ENCODE measurements at regions not wholly inside any gene's neighbourhood (a gene's known extent, or its start where the extent isn't known, plus 50 kb on each side); places are given as distances from the start of the nearest gene placed in this dataset.

DNA sequence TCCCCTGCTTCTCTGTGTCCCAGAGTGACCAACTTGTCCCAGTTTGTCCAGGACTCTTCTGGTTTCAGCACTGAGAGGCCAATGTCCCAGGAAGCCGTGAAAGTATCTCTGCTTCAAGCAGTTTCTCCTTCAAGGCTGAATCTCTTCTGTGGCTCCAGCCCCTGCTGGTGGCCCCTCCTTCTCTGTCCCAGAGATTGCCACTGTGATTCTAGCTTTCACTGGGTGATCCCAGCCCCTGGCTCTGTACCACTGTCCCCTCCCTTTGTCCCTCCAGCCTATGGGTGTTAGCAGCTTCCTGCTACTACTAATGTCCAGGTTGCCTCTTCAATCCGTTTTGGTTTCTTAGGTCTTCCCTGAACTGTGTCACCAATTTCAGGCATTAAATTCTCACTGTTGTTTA is 70.5 kb downstream of the SOX3 start:
- no peak overlapping the region for H3K4me3 Mint-ChIP-seq
- Histone ChIP-seq H3K36me3 (ENCODE audit: insufficient read depth, low read length) (no peaks in the 10 kb centered on the region), H3K9me3 (ENCODE audit: control insufficient read depth in 1 of 2, insufficient read depth in 1 of 2, low read length in 2 of 2) (no peaks in the 10 kb centered on the region), H3K27me3 (ENCODE audit: control insufficient read depth in 1 of 2, insufficient read depth in 2 of 2, low read length in 2 of 2) (no peaks in the 10 kb centered on the region), H3K27ac (ENCODE audit: low read depth in 1 of 2, low read length in 2 of 2) (no peak overlapping the region), H3K4me1 (ENCODE audit: insufficient read depth, low read length) (no peaks in the 10 kb centered on the region), H3K4me3 (ENCODE audit: low read length) (no peak overlapping the region)
- H3K4me1 Mint-ChIP-seq (ENCODE audit: low read depth) = no peaks in the 10 kb centered on the region
- H3K36me3 Mint-ChIP-seq (ENCODE audit: low read depth) = no peaks in the 10 kb centered on the region
- H3K9me3 Mint-ChIP-seq = no peaks in the 10 kb centered on the region
- TF ChIP-seq, protein P1, sequence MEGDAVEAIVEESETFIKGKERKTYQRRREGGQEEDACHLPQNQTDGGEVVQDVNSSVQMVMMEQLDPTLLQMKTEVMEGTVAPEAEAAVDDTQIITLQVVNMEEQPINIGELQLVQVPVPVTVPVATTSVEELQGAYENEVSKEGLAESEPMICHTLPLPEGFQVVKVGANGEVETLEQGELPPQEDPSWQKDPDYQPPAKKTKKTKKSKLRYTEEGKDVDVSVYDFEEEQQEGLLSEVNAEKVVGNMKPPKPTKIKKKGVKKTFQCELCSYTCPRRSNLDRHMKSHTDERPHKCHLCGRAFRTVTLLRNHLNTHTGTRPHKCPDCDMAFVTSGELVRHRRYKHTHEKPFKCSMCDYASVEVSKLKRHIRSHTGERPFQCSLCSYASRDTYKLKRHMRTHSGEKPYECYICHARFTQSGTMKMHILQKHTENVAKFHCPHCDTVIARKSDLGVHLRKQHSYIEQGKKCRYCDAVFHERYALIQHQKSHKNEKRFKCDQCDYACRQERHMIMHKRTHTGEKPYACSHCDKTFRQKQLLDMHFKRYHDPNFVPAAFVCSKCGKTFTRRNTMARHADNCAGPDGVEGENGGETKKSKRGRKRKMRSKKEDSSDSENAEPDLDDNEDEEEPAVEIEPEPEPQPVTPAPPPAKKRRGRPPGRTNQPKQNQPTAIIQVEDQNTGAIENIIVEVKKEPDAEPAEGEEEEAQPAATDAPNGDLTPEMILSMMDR (IDR thresholded peaks at IDR 0.05) = no peak
- no peak overlapping the region for H3K27ac Mint-ChIP-seq
- CTCF ChIA-PET = no interaction called here
- ATAC-seq (ENCODE audit: poor library complexity) = no peak
- POLR2A ChIA-PET = no interaction called here
- intact Hi-C loops (cut with DNase I, micrococcal nuclease) = no loop called here
- no peak for DNase-seq
- H3K27me3 Mint-ChIP-seq = peaks cover 9% of the 10 kb centered on the region

DNA sequence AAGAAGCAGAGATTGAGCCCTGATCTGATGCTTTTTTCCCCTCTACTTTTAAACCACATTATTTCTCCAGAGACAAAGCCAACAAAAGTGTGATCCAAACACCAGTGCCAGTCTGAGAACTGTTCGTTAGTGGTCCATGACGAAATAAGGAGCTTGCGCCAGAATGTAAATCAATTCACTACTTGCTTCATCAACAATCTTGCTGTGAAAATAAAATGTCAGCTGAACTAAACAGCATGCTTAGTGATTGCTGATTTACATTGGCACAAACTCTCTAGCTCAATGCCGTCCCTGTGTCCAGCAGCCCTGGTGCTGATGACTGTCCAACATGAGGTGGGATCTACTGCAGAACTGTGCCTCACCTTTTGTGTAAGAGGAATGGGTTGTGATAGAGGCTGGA is 71.3 kb downstream of the SOX3 start:
- Mint-ChIP-seq H3K36me3 (ENCODE audit: low read depth) (no peaks in the 10 kb centered on the region), H3K27ac (no peak overlapping the region), H3K4me3 (no peak overlapping the region), H3K9me3 (no peaks in the 10 kb centered on the region), H3K27me3 (peaks cover 9% of the 10 kb centered on the region), H3K4me1 (ENCODE audit: low read depth) (no peaks in the 10 kb centered on the region)
- TF ChIP-seq, protein P1 (IDR thresholded peaks at IDR 0.05) = no peak
- DNase-seq (no peak), ATAC-seq (ENCODE audit: poor library complexity) (no peak)
- H3K9me3 ChIP-seq (ENCODE audit: control insufficient read depth in 1 of 2, insufficient read depth in 1 of 2, low read length in 2 of 2) = no peaks in the 10 kb centered on the region
- CTCF ChIA-PET = no interaction called here
- H3K27ac ChIP-seq (ENCODE audit: low read depth in 1 of 2, low read length in 2 of 2) = no peak overlapping the region
- H3K4me3 ChIP-seq (ENCODE audit: low read length) = no peak overlapping the region
- intact Hi-C loops (cut with DNase I, micrococcal nuclease) = no loop called here
- H3K27me3 ChIP-seq (ENCODE audit: control insufficient read depth in 1 of 2, insufficient read depth in 2 of 2, low read length in 2 of 2) = no peaks in the 10 kb centered on the region
- H3K36me3 ChIP-seq (ENCODE audit: insufficient read depth, low read length) = no peaks in the 10 kb centered on the region
- POLR2A ChIA-PET = no interaction called here
- H3K4me1 ChIP-seq (ENCODE audit: insufficient read depth, low read length) = no peaks in the 10 kb centered on the region

DNA sequence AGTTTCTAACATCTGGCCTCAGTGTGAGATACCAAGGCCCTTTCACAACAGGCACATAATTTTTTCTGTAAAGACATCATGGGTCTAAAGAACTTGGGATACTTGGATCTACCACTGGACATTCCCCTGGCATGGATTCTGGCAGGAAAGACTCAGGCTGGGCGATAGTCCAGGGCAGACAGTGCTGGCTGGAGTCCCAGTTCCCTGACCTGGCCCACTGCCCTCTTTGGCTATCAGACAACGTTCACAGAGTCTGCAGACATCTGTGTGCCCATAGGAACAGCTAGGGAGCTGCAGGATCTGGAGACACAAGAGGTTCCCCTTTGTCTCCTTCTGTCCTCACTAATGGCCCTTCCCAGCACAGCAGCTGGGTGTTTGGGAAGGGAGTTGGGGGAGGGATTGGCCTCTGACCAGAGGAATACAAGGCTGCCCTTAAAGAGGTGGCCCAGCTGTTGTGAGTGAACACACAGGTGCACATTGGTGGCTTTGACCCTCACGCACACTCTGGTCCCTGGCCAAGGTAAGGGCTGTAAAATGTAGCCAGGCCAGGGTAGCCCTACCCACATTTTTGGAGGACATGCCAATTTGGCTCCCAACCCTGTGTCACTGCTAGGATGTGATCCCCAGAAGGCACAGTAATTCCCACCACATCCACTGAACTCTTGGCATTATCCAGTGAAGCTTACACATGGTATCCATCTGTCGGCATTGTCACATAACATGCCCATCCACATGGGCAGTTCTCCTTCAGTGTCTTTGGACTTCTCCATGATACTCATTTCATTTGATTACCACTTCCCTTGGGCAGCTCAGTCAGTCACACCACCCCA is 72.3 kb downstream of the SOX3 start:
- no peaks in the 10 kb centered on the region for H3K4me1 ChIP-seq (ENCODE audit: insufficient read depth, low read length)
- H3K4me3 Mint-ChIP-seq = no peak overlapping the region
- H3K9me3 Mint-ChIP-seq = no peaks in the 10 kb centered on the region
- TF ChIP-seq, protein P1 (IDR thresholded peaks at IDR 0.05) = no peak
- DNase-seq (no peak), ATAC-seq (ENCODE audit: poor library complexity) (no peak)
- peaks cover 9% of the 10 kb centered on the region for H3K27me3 Mint-ChIP-seq
- POLR2A ChIA-PET = no interaction called here
- H3K9me3 ChIP-seq (ENCODE audit: control insufficient read depth in 1 of 2, insufficient read depth in 1 of 2, low read length in 2 of 2) = no peaks in the 10 kb centered on the region
- H3K4me3 ChIP-seq (ENCODE audit: low read length) = no peak overlapping the region
- H3K36me3 Mint-ChIP-seq (ENCODE audit: low read depth) = no peaks in the 10 kb centered on the region
- CTCF ChIA-PET = no interaction called here
- no peak overlapping the region for H3K27ac ChIP-seq (ENCODE audit: low read depth in 1 of 2, low read length in 2 of 2)
- no peaks in the 10 kb centered on the region for H3K27me3 ChIP-seq (ENCODE audit: control insufficient read depth in 1 of 2, insufficient read depth in 2 of 2, low read length in 2 of 2)
- H3K36me3 ChIP-seq (ENCODE audit: insufficient read depth, low read length) = no peaks in the 10 kb centered on the region
- no peaks in the 10 kb centered on the region for H3K4me1 Mint-ChIP-seq (ENCODE audit: low read depth)
- intact Hi-C loops (cut with DNase I, micrococcal nuclease) = no loop called here
- no peak overlapping the region for H3K27ac Mint-ChIP-seq
